ENCODE measurements at regions not wholly inside any gene's neighbourhood (a gene's known extent, or its start where the extent isn't known, plus 50 kb on each side); places are given as distances from the start of the nearest gene placed in this dataset.
"Not testable (repeated sequence)": the region's sequence is repeated elsewhere in the genome, so short reads cannot be mapped to it uniquely, and the experiment has no call there.

GRCh38 chr18:78800102-78800851 is 179.3 kb upstream of the SALL3 start:
- H3K36me3 ChIP-seq (replicated peaks); in situ Hi-C loops (cut with MboI; ENCODE audit: low sequenced_read_pairs); H3K4me3 ChIP-seq; H3K27me3 ChIP-seq (ENCODE audit: low read depth); H3K4me1 ChIP-seq; DNase-seq (ENCODE audit: low spot score in 2 of 2); H3K9me3 ChIP-seq: not testable (repeated sequence)

GRCh38 chr18:78801011-78801410 is 178.6 kb upstream of the SALL3 start:
- no peak for DNase-seq (ENCODE audit: low spot score in 2 of 2)
- in situ Hi-C loops (cut with MboI; ENCODE audit: low sequenced_read_pairs): no loop called here
- Histone ChIP-seq H3K4me3 (no peak overlapping the region), H3K4me1 (no peaks in the 10 kb centered on the region), H3K27me3 (ENCODE audit: low read depth) (no peaks in the 10 kb centered on the region), H3K9me3 (no peaks in the 10 kb centered on the region), H3K36me3 (replicated peaks) (no peaks in the 10 kb centered on the region)

- in situ Hi-C loops (cut with MboI; ENCODE audit: low sequenced_read_pairs): no loop called here
- H3K9me3 ChIP-seq: no peaks in the 10 kb centered on the region
- peaks cover 10% of the 10 kb centered on the region for H3K4me1 ChIP-seq
- H3K36me3 ChIP-seq (replicated peaks): no peaks in the 10 kb centered on the region
- no peak overlapping the region for H3K4me3 ChIP-seq
- no peaks in the 10 kb centered on the region for H3K27me3 ChIP-seq (ENCODE audit: low read depth)
- DNase-seq (ENCODE audit: low spot score in 2 of 2): no peak
Observed at GRCh38 chr18:78803104-78803503, 176.5 kb upstream of the SALL3 start.

GRCh38 chr18:78804206-78805030 is 175.2 kb upstream of the SALL3 start:
- Histone ChIP-seq H3K4me1 (peaks cover 10% of the 10 kb centered on the region), H3K36me3 (replicated peaks) (no peaks in the 10 kb centered on the region), H3K9me3 (no peaks in the 10 kb centered on the region), H3K27me3 (ENCODE audit: low read depth) (no peaks in the 10 kb centered on the region), H3K4me3 (no peak overlapping the region)
- in situ Hi-C loops (cut with MboI; ENCODE audit: low sequenced_read_pairs): no loop called here
- DNase-seq (ENCODE audit: low spot score in 2 of 2): no peak

GRCh38 chr18:78805840-78806239 is 173.8 kb upstream of the SALL3 start:
- DNase-seq (ENCODE audit: low spot score in 2 of 2): no peak
- no peaks in the 10 kb centered on the region for H3K36me3 ChIP-seq (replicated peaks)
- in situ Hi-C loops (cut with MboI; ENCODE audit: low sequenced_read_pairs): no loop called here
- H3K4me3 ChIP-seq: no peak overlapping the region
- H3K27me3 ChIP-seq (ENCODE audit: low read depth): no peaks in the 10 kb centered on the region
- H3K4me1 ChIP-seq: peaks cover 10% of the 10 kb centered on the region
- H3K9me3 ChIP-seq: no peaks in the 10 kb centered on the region

- Histone ChIP-seq H3K27me3 (ENCODE audit: low read depth) (no peaks in the 10 kb centered on the region), H3K4me1 (peaks cover 11% of the 10 kb centered on the region), H3K36me3 (replicated peaks) (no peaks in the 10 kb centered on the region), H3K9me3 (no peaks in the 10 kb centered on the region), H3K4me3 (no peak overlapping the region)
- no peak for DNase-seq (ENCODE audit: low spot score in 2 of 2)
- in situ Hi-C loops (cut with MboI; ENCODE audit: low sequenced_read_pairs): no loop called here
Observed at GRCh38 chr18:78807668-78808067, 171.9 kb upstream of the SALL3 start.

- peaks cover 25% of the 10 kb centered on the region for H3K4me1 ChIP-seq
- H3K36me3 ChIP-seq (replicated peaks): no peaks in the 10 kb centered on the region
- in situ Hi-C loops (cut with MboI; ENCODE audit: low sequenced_read_pairs): no loop called here
- H3K4me3 ChIP-seq: no peak overlapping the region
- no peaks in the 10 kb centered on the region for H3K27me3 ChIP-seq (ENCODE audit: low read depth)
- DNase-seq (ENCODE audit: low spot score in 2 of 2): no peak
- no peaks in the 10 kb centered on the region for H3K9me3 ChIP-seq
Observed at GRCh38 chr18:78809845-78810244, 169.8 kb upstream of the SALL3 start.

- in situ Hi-C loops (cut with MboI; ENCODE audit: low sequenced_read_pairs): no loop called here
- Histone ChIP-seq H3K4me1 (peaks cover 28% of the 10 kb centered on the region), H3K9me3 (no peaks in the 10 kb centered on the region), H3K4me3 (no peak overlapping the region), H3K27me3 (ENCODE audit: low read depth) (no peaks in the 10 kb centered on the region), H3K36me3 (replicated peaks) (no peaks in the 10 kb centered on the region)
- no peak for DNase-seq (ENCODE audit: low spot score in 2 of 2)
Observed at GRCh38 chr18:78810706-78811105, 168.9 kb upstream of the SALL3 start.

GRCh38 chr18:78812067-78812466 is 167.6 kb upstream of the SALL3 start:
- H3K9me3 ChIP-seq: no peaks in the 10 kb centered on the region
- no peaks in the 10 kb centered on the region for H3K27me3 ChIP-seq (ENCODE audit: low read depth)
- peaks cover 18% of the 10 kb centered on the region for H3K4me1 ChIP-seq
- no peaks in the 10 kb centered on the region for H3K36me3 ChIP-seq (replicated peaks)
- in situ Hi-C loops (cut with MboI; ENCODE audit: low sequenced_read_pairs): no loop called here
- H3K4me3 ChIP-seq: no peak overlapping the region
- DNase-seq (ENCODE audit: low spot score in 2 of 2): no peak

- peaks cover 17% of the 10 kb centered on the region for H3K4me1 ChIP-seq
- no peak for DNase-seq (ENCODE audit: low spot score in 2 of 2)
- no peaks in the 10 kb centered on the region for H3K27me3 ChIP-seq (ENCODE audit: low read depth)
- H3K4me3 ChIP-seq: no peak overlapping the region
- no peaks in the 10 kb centered on the region for H3K36me3 ChIP-seq (replicated peaks)
- in situ Hi-C loops (cut with MboI; ENCODE audit: low sequenced_read_pairs): no loop called here
- no peaks in the 10 kb centered on the region for H3K9me3 ChIP-seq
Observed at GRCh38 chr18:78813156-78813555, 166.5 kb upstream of the SALL3 start.

- DNase-seq (ENCODE audit: low spot score in 2 of 2): peak; percentile 31 to 52
- Histone ChIP-seq H3K9me3 (no peaks in the 10 kb centered on the region), H3K4me3 (no peak overlapping the region), H3K36me3 (replicated peaks) (no peaks in the 10 kb centered on the region), H3K27me3 (ENCODE audit: low read depth) (no peaks in the 10 kb centered on the region), H3K4me1 (peaks cover 17% of the 10 kb centered on the region)
- in situ Hi-C loops (cut with MboI; ENCODE audit: low sequenced_read_pairs): no loop called here
Observed at GRCh38 chr18:78813936-78814710, 165.5 kb upstream of the SALL3 start.

GRCh38 chr18:78814766-78815165 is 164.9 kb upstream of the SALL3 start:
- Histone ChIP-seq H3K9me3 (no peaks in the 10 kb centered on the region), H3K27me3 (ENCODE audit: low read depth) (no peaks in the 10 kb centered on the region), H3K4me3 (no peak overlapping the region), H3K4me1 (peaks cover 17% of the 10 kb centered on the region), H3K36me3 (replicated peaks) (no peaks in the 10 kb centered on the region)
- DNase-seq (ENCODE audit: low spot score in 2 of 2): no peak
- in situ Hi-C loops (cut with MboI; ENCODE audit: low sequenced_read_pairs): no loop called here

GRCh38 chr18:78816114-78816513 is 163.5 kb upstream of the SALL3 start:
- H3K4me3 ChIP-seq: no peak overlapping the region

GRCh38 chr18:78816916-78817315 is 162.7 kb upstream of the SALL3 start:
- no peak overlapping the region for H3K4me3 ChIP-seq
- H3K27me3 ChIP-seq (ENCODE audit: low read depth): no peaks in the 10 kb centered on the region
- no peaks in the 10 kb centered on the region for H3K36me3 ChIP-seq (replicated peaks)
- in situ Hi-C loops (cut with MboI; ENCODE audit: low sequenced_read_pairs): no loop called here
- no peak for DNase-seq (ENCODE audit: low spot score in 2 of 2)
- H3K4me1 ChIP-seq: peaks cover 31% of the 10 kb centered on the region
- H3K9me3 ChIP-seq: no peaks in the 10 kb centered on the region

More at GRCh38 chr18:78816114-78816513, 163.5 kb upstream of the SALL3 start:
- H3K36me3 ChIP-seq (replicated peaks): no peaks in the 10 kb centered on the region
- H3K4me1 ChIP-seq: peaks cover 30% of the 10 kb centered on the region
- no peak for DNase-seq (ENCODE audit: low spot score in 2 of 2)
- in situ Hi-C loops (cut with MboI; ENCODE audit: low sequenced_read_pairs): no loop called here
- no peaks in the 10 kb centered on the region for H3K27me3 ChIP-seq (ENCODE audit: low read depth)
- no peaks in the 10 kb centered on the region for H3K9me3 ChIP-seq
